ENCODE measurements at regions not wholly inside any gene's neighbourhood (a gene's known extent, or its start where the extent isn't known, plus 50 kb on each side); places are given as distances from the start of the nearest gene placed in this dataset.
"Not testable (repeated sequence)": the region's sequence is repeated elsewhere in the genome, so short reads cannot be mapped to it uniquely, and the experiment has no call there.

- no peak for DNase-seq
Measured at GRCh38 chr6:135605278-135605790, 107.8 kb upstream of the AHI1 start.

GRCh38 chr6:135606392-135606791 lies 108.9 kb upstream of the AHI1 start:
- DNase-seq: no peak

- DNase-seq: no peak
Measured at GRCh38 chr6:135608031-135608430, 110.5 kb upstream of the AHI1 start.

- DNase-seq: not testable (repeated sequence)
Measured at GRCh38 chr6:135610192-135610591, 112.7 kb upstream of the AHI1 start.

GRCh38 chr6:135616655-135617054 lies 119.1 kb upstream of the AHI1 start:
- no peak for DNase-seq

- DNase-seq: no peak
Measured at GRCh38 chr6:135617222-135617621, 119.7 kb upstream of the AHI1 start.

GRCh38 chr6:135622081-135622480 lies 124.5 kb upstream of the AHI1 start:
- no peak for DNase-seq

GRCh38 chr6:135623979-135624378 lies 126.4 kb upstream of the AHI1 start:
- no peak for DNase-seq

GRCh38 chr6:135624402-135625295 lies 127.1 kb upstream of the AHI1 start:
- DNase-seq: no peak

- not testable (repeated sequence) for DNase-seq
Measured at GRCh38 chr6:135626001-135626400, 128.5 kb upstream of the AHI1 start.

GRCh38 chr6:135627092-135627715 lies 129.7 kb upstream of the AHI1 start:
- no peak for DNase-seq

GRCh38 chr6:135630789-135631376 lies 133.3 kb upstream of the AHI1 start:
- no peak for DNase-seq

- DNase-seq: no peak
Measured at GRCh38 chr6:135631821-135632220, 134.3 kb upstream of the AHI1 start.

- DNase-seq: no peak
Measured at GRCh38 chr6:135633573-135633972, 136.0 kb upstream of the AHI1 start.

GRCh38 chr6:135637701-135638100 lies 140.2 kb upstream of the AHI1 start:
- no peak for DNase-seq

GRCh38 chr6:135638108-135638507 lies 140.6 kb upstream of the AHI1 start:
- DNase-seq: no peak

- DNase-seq: no peak
Measured at GRCh38 chr6:135640048-135640447, 142.5 kb upstream of the AHI1 start.

- DNase-seq: no peak
Measured at GRCh38 chr6:135640449-135641111, 143.0 kb upstream of the AHI1 start.

GRCh38 chr6:135642912-135643311 lies 145.4 kb upstream of the AHI1 start:
- no peak for DNase-seq

- DNase-seq: no peak
Measured at GRCh38 chr6:135644394-135644793, 146.9 kb upstream of the AHI1 start.

- no peak for DNase-seq
Measured at GRCh38 chr6:135647521-135647920, 150.0 kb upstream of the AHI1 start.

- DNase-seq: no peak
Measured at GRCh38 chr6:135651964-135652755, 154.6 kb upstream of the AHI1 start.

All from right kidney (tissue), 1 donor.